Breast epithelium (tissue), 3 donors: ENCODE measurements at regions not wholly inside any gene's neighbourhood (a gene's known extent, or its start where the extent isn't known, plus 50 kb on each side); places are given as distances from the start of the nearest gene placed in this dataset.

Experiments used
- POLR2A ChIP-seq: fragments of 450-650 bp; IDR thresholded peaks from one replicate; pipeline ENCODE4 v1.6.1; 2016; ENCODE audit warnings: antibody characterized with exemption, mild to moderate bottlenecking, moderate library complexity
- POLR2AphosphoS5 ChIP-seq, 3 donors: sonication (generic); formaldehyde crosslinking; IDR thresholded peaks; one replicate each; pipeline ENCODE4 v1.6.1; 2017; ENCODE audit warnings: antibody characterized with exemption in 3 of 3

DNA sequence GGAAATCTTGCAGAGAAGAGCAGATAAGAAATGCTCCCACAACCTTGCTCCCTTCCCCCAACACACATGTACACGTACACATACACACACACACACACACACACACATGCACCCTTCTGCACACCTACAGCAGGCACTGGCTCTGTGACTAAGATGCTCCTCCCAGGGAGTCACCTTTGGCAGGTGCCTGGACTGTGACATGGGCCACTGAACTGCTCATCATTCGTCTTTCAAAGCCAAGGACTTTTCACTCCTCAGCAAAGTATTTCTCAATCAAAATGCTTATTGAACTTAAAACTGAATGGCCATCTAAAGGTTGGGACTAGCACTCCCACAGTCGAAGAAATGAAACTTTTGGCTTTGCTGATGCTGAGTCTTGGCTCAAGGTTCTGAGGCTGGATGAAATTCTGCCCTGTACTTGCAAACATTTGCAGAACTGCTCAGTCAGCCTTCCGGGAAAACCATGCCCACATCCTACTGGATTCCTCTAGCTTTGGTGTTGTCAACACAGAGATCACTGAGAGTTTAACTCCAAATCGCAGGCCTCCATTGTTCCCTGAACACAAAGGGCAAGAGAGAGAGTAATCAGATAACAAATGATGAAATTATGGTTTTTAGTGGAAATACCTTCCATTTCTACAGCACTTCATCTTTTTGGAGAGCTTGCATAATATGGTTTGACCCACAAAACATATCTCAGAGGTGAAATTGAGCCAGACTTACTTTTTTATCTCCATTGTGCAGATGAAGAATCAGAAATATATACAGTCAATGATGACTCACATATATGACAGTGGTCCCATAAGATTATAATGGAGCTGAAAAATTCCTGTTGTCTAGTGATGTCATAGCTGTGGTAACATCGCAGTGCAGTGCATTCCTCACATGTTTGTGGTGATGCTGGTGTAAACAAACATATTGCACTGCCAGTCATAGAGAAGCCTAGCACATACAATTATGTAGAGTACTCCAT lies 72.4 kb upstream of the BCAR3 start:
- TF ChIP-seq POLR2AphosphoS5 (IDR thresholded peaks at IDR 0.05) = no peak
- no peak for TF ChIP-seq POLR2A
